Liver (tissue), 8 donors: ENCODE measurements at regions not wholly inside any gene's neighbourhood (a gene's known extent, or its start where the extent isn't known, plus 50 kb on each side); places are given as distances from the start of the nearest gene placed in this dataset.

ENCODE experiments used
- DNase-seq: peaks from one replicate; pipeline ENCODE4 v3.0.0-alpha.2; 2017; ENCODE audit warnings: low spot score
- H3K27ac ChIP-seq, 2 donors: one replicate each; pipeline ENCODE4 v1.7.0; 2013; ENCODE audit warnings: inconsistent platforms in 2 of 2, low read length in 2 of 2, control low read depth in 1 of 2, low read depth in 1 of 2, mild to moderate bottlenecking in 1 of 2
- H3K27me3 ChIP-seq, 4 donors: one replicate each; pipeline versions ENCODE4 v1.6.1 to v1.7.0; 2013; ENCODE audit warnings: low read length in 3 of 4, inconsistent platforms in 1 of 4, mild to moderate bottlenecking in 1 of 4, moderate library complexity in 1 of 4; ENCODE audit not compliant: control insufficient read depth in 4 of 4, insufficient read depth in 4 of 4
- H3K36me3 ChIP-seq, 4 donors: one replicate each; pipeline versions ENCODE4 v1.6.1 to v1.7.0; 2013; ENCODE audit warnings: low read length in 3 of 4, mild to moderate bottlenecking in 3 of 4, low read depth in 1 of 4, moderate library complexity in 1 of 4; ENCODE audit not compliant: control insufficient read depth in 4 of 4, insufficient read depth in 3 of 4
- H3K4me1 ChIP-seq, 4 donors: one replicate each; pipeline versions ENCODE4 v1.6.1 to v1.7.0; 2013; ENCODE audit warnings: low read length in 3 of 4, mild to moderate bottlenecking in 3 of 4, moderate library complexity in 1 of 4; ENCODE audit not compliant: control insufficient read depth in 4 of 4, insufficient read depth in 4 of 4
- H3K4me3 ChIP-seq, 3 donors: one replicate each; pipeline versions ENCODE4 v1.6.1 to v1.7.0; 2013; ENCODE audit warnings: low read length in 3 of 3, control low read depth in 1 of 3, low read depth in 1 of 3, mild to moderate bottlenecking in 1 of 3
- H3K9ac ChIP-seq, 2 donors: one replicate each; pipeline ENCODE4 v1.7.0; 2013; ENCODE audit warnings: low read length in 2 of 2, mild to moderate bottlenecking in 2 of 2, moderate library complexity in 2 of 2, control low read depth in 1 of 2, low read depth in 1 of 2
- H3K9me3 ChIP-seq, 4 donors: one replicate each; pipeline versions ENCODE4 v1.6.1 to v1.7.0; 2013; ENCODE audit warnings: low read length in 3 of 4; ENCODE audit not compliant: control insufficient read depth in 4 of 4
- ATF3 ChIP-seq: IDR thresholded peaks from 2 replicates; pipeline ENCODE4 v1.6.1; 2016; ENCODE audit warnings: antibody characterized with exemption
- CTCF ChIP-seq: fragments of 150-350 bp; IDR thresholded peaks from 2 replicates; pipeline ENCODE4 v1.5.1; 2017; ENCODE audit warnings: improper control_type of control experiment, low read depth, low read length; ENCODE audit not compliant: missing input control
- EGR1 ChIP-seq, 2 donors: IDR thresholded peaks; 2 replicates each; pipeline ENCODE4 v1.6.1; 2016 to 2018; ENCODE audit warnings: antibody characterized with exemption in 2 of 2, low read depth in 2 of 2
- FOXA1 ChIP-seq: IDR thresholded peaks from 2 replicates; pipeline ENCODE4 v1.6.1; 2016; ENCODE audit warnings: antibody characterized with exemption
- FOXA2 ChIP-seq: IDR thresholded peaks from 2 replicates; pipeline ENCODE4 v1.6.1; 2016; ENCODE audit warnings: antibody characterized with exemption
- HNF4G ChIP-seq: IDR thresholded peaks from 2 replicates; pipeline ENCODE4 v1.6.1; 2016; ENCODE audit warnings: antibody characterized with exemption
- JUND ChIP-seq, 2 donors: IDR thresholded peaks; 2 replicates each; pipeline ENCODE4 v1.6.1; 2016; ENCODE audit warnings: antibody characterized with exemption in 2 of 2
- MAX ChIP-seq: IDR thresholded peaks from 2 replicates; pipeline ENCODE4 v1.6.1; 2016; ENCODE audit warnings: antibody characterized with exemption
- REST ChIP-seq: IDR thresholded peaks from 2 replicates; pipeline ENCODE4 v1.6.1; 2016; ENCODE audit warnings: antibody characterized with exemption, mild to moderate bottlenecking
- RXRA ChIP-seq, 2 donors: IDR thresholded peaks; 2 replicates each; pipeline ENCODE4 v1.6.1; 2017 to 2018; ENCODE audit warnings: antibody characterized with exemption in 2 of 2, mild to moderate bottlenecking in 1 of 2
- YY1 ChIP-seq: IDR thresholded peaks from 2 replicates; pipeline ENCODE4 v1.6.1; 2016; ENCODE audit warnings: antibody characterized with exemption, mild to moderate bottlenecking
- ZBTB33 ChIP-seq: IDR thresholded peaks from 2 replicates; pipeline ENCODE4 v1.6.1; 2016; ENCODE audit warnings: antibody characterized with exemption
- WGBS: extraction: QIAGEN DNeasy Blood & Tissue Kit; methylation state at CpG from one replicate; pipeline ENCODE4 v1.1.7; 2013; 5-methylcytosine and 5-hydroxymethylcytosine counted together
- donor health status: healthy.
- donor health status: healthy.
- donor health status: healthy.
- donor health status: healthy.
- donor health status: healthy.

GRCh38 chr6:139923964-139924475 lies 549.6 kb upstream of the CITED2 start:
- DNase-seq: no peak
- no peaks in the 10 kb centered on the region for H3K36me3 ChIP-seq
- no peaks in the 10 kb centered on the region for H3K9me3 ChIP-seq
- H3K4me3 ChIP-seq: no peak overlapping the region
- no peaks in the 10 kb centered on the region for H3K27me3 ChIP-seq
- TF ChIP-seq REST: no peak
- TF ChIP-seq JUND (IDR thresholded peaks at IDR 0.05): no peak
- no peak for TF ChIP-seq MAX
- TF ChIP-seq HNF4G: no peak
- no peak for TF ChIP-seq FOXA1
- no peak for TF ChIP-seq YY1
- H3K9ac ChIP-seq: no peak overlapping the region
- no peaks in the 10 kb centered on the region for H3K4me1 ChIP-seq
- H3K27ac ChIP-seq: no peak overlapping the region
- WGBS: 96% methylated on average over 5 of the region's 5 CpGs

GRCh38 chr6:139922236-139922635 lies 547.8 kb upstream of the CITED2 start:
- no peaks in the 10 kb centered on the region for H3K4me1 ChIP-seq
- no peak for DNase-seq
- no peaks in the 10 kb centered on the region for H3K36me3 ChIP-seq
- TF ChIP-seq FOXA1 (no peak), FOXA2 (no peak), REST (no peak), RXRA (IDR thresholded peaks at IDR 0.05) (no peak), YY1 (no peak), JUND (IDR thresholded peaks at IDR 0.05) (no peak), EGR1 (IDR thresholded peaks at IDR 0.05; ENCODE audit: low read depth in 2 of 2) (no peak), ZBTB33 (no peak), MAX (no peak), ATF3 (no peak), CTCF (no peak)
- no peaks in the 10 kb centered on the region for H3K9me3 ChIP-seq
- H3K27me3 ChIP-seq: no peaks in the 10 kb centered on the region
- WGBS: 91% methylated on average over 4 of the region's 4 CpGs
- no peak overlapping the region for H3K9ac ChIP-seq
- no peak overlapping the region for H3K27ac ChIP-seq
- H3K4me3 ChIP-seq: no peak overlapping the region
